ENCODE measurements at regions not wholly inside any gene's neighbourhood (a gene's known extent, or its start where the extent isn't known, plus 50 kb on each side); places are given as distances from the start of the nearest gene placed in this dataset.

DNA sequence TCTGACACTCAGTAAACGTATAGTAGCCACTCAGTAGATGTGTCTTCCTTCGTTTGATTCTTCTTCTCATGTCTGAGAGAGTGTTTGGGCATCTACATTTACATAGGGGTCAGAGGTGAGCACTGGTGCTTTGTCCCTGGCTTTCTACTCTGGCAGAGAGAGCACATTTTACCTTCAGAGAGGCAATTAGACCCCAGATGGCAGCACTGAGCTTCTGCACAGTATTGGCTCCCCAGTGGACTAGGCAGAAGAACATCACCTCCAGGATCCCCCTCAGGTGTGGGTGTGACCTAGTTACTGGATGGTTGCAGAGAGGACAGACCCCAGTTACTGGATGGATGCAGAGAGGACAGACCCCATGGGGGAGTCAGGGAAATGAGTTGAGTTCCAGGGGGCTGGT lies 327.2 kb downstream of the DHX35 start:
- DNase-seq (ENCODE audit: low read depth): no peak
- TF ChIP-seq, protein P1, sequence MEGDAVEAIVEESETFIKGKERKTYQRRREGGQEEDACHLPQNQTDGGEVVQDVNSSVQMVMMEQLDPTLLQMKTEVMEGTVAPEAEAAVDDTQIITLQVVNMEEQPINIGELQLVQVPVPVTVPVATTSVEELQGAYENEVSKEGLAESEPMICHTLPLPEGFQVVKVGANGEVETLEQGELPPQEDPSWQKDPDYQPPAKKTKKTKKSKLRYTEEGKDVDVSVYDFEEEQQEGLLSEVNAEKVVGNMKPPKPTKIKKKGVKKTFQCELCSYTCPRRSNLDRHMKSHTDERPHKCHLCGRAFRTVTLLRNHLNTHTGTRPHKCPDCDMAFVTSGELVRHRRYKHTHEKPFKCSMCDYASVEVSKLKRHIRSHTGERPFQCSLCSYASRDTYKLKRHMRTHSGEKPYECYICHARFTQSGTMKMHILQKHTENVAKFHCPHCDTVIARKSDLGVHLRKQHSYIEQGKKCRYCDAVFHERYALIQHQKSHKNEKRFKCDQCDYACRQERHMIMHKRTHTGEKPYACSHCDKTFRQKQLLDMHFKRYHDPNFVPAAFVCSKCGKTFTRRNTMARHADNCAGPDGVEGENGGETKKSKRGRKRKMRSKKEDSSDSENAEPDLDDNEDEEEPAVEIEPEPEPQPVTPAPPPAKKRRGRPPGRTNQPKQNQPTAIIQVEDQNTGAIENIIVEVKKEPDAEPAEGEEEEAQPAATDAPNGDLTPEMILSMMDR (conservative IDR thresholded peaks at IDR 0.05; ENCODE audit: low read depth, low read length): peak; percentile 36

DNA sequence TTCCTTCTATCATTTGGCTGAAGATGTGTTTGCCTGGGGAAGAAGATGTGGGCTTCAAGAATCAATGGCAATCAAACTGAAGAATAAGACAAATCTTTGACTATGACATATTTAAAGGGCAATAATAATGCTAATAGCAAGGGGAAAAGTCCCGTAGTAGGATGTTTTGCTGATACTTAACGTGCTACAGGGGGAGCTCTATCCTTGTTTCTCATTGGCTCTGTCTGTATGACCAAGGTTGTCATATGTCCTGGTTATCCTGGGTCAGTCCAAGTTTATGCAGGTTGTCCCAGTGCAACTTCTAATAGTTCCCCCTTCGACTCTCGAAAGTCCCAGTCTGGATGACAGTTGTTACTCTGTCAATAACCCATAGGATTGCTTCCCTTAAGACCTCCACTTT lies 321.3 kb downstream of the DHX35 start:
- no peak for DNase-seq (ENCODE audit: low read depth)
- TF ChIP-seq, protein P1 (conservative IDR thresholded peaks at IDR 0.05; ENCODE audit: low read depth, low read length): no peak
- H3K4me3 ChIP-seq (ENCODE audit: low read depth, low read length): no peak overlapping the region

More for the DNA sequence above, 327.2 kb downstream of the DHX35 start:
- no peak overlapping the region for H3K4me3 ChIP-seq (ENCODE audit: low read depth, low read length)

DNA sequence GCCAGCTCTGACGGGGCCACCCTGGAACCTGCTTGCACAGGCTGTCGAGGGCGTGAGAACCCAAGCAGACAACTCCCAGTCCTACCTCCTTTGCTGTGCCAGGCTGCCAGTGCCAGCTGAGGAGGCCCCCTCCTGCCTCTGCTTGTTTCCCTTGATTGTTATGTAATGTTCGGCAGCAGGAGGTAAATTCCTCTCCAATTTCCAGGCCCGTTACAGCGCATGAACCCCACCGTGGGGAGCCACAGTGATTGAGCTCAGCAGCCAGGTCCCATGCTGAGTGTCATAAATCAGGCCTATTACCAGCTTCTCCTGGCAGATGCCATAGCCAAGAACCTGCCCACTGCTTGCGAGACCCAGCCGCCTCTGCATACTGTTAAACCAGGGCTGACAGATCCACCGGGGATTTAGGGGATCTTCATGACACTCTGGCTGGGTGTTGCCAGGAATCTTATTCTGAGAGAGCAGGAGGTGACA lies 320.5 kb downstream of the DHX35 start:
- TF ChIP-seq, protein P1 (conservative IDR thresholded peaks at IDR 0.05; ENCODE audit: low read depth, low read length): no peak
- H3K4me3 ChIP-seq (ENCODE audit: low read depth, low read length): no peak overlapping the region
- DNase-seq (ENCODE audit: low read depth): no peak

DNA sequence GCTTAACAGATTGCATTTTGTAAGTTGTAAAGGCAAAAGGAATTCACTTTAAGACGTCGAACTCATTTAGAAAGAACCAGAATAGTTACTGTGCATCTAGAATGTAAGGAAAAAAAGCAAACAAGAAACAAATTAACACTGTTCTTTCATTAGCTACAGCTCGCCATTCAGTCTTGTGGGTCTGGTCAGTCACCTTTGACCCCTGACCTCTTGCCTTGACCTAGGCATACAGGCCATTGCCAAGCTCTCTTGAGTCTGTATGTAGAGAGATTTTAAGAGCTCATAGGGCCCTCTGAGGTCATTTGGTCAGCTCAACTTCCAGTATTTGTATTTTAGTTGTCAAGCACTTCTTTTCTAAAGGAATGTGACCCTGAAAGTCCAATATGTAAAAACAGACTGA lies 318.7 kb downstream of the DHX35 start:
- no peak for DNase-seq (ENCODE audit: low read depth)
- TF ChIP-seq, protein P1 (conservative IDR thresholded peaks at IDR 0.05; ENCODE audit: low read depth, low read length): no peak
- H3K4me3 ChIP-seq (ENCODE audit: low read depth, low read length): no peak overlapping the region

DNA sequence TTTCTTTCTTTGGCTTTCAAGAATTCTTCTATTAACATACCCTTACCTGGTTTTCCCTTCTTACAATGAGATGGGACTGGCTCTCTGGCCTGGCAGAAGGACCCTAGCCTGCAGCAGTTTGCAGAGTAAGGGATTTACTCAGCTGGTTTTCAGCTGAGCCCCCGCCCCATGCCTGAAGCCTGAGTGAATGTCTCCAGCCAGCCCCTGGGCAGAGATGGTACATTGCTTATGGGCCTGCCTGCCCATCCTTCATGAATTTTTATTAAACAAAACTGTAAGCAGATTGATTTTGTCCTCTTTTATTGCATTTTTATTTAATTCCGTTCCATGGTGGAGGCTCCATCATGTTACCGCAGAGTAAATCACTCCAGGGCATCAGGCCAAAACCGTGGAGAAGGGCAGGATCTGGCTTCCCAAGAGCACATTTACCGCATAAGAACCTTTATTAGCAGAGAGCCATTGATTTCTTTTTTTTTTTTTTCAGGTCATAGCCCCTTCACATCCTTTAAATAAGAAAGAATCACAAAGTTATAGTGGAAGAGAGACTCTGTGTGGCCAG lies 316.2 kb downstream of the DHX35 start:
- no peak overlapping the region for H3K4me3 ChIP-seq (ENCODE audit: low read depth, low read length)
- TF ChIP-seq, protein P1 (conservative IDR thresholded peaks at IDR 0.05; ENCODE audit: low read depth, low read length): no peak
- no peak for DNase-seq (ENCODE audit: low read depth)

DNA sequence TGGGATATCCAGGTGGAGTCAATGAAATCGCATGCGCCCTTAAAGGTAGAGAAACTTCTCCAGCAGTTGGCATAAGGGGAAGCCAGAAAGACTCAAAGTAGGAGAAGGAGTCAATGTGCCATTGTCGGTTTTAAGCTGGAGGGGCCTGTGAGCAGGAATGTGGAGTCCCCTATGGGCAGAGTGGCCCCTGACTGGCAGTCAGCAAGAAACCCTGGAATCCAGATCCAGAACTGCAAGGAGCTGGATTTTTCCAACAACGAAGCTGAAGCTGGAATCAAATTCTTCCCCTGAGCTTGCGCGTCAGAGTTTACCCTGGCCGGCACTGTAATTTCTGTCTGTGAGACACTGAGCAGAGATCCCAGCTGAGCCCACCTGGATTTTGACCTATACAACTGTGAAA lies 315.0 kb downstream of the DHX35 start:
- TF ChIP-seq, protein P1 (conservative IDR thresholded peaks at IDR 0.05; ENCODE audit: low read depth, low read length): no peak
- no peak overlapping the region for H3K4me3 ChIP-seq (ENCODE audit: low read depth, low read length)
- DNase-seq (ENCODE audit: low read depth): no peak

Data from epithelial cell of proximal tubule (primary cell).